Trophoblast cell (in vitro differentiated cells and primary cell): ENCODE measurements at regions not wholly inside any gene's neighbourhood (a gene's known extent, or its start where the extent isn't known, plus 50 kb on each side); places are given as distances from the start of the nearest gene placed in this dataset.
A peak's percentile ranks its signal among the peaks of the same experiment; 100 is the strongest.

Source experiments
- DNase-seq, 2 donors: peaks; one replicate each; pipeline ENCODE4 v3.0.0-alpha.2; 2016
- H2AFZ ChIP-seq: 2 replicates; pipeline ENCODE4 v1.6.1; 2013; ENCODE audit warnings: low read length, moderate library complexity, mild to moderate bottlenecking; ENCODE audit not compliant: insufficient read depth, poor library complexity
- H2AK5ac ChIP-seq: 2 replicates; pipeline ENCODE4 v1.6.1; 2013; ENCODE audit warnings: mild to moderate bottlenecking, low read length
- H2BK120ac ChIP-seq: 2 replicates; pipeline ENCODE4 v1.6.1; 2013; ENCODE audit warnings: low read length, mild to moderate bottlenecking, moderate library complexity; ENCODE audit not compliant: insufficient read depth, poor library complexity
- H2BK12ac ChIP-seq: 2 replicates; pipeline ENCODE4 v1.6.1; 2013; ENCODE audit warnings: mild to moderate bottlenecking, low read length, moderate library complexity
- H2BK5ac ChIP-seq: 2 replicates; pipeline ENCODE4 v1.6.1; 2013; ENCODE audit warnings: low read length, low read depth, moderate library complexity, mild to moderate bottlenecking; ENCODE audit not compliant: poor library complexity
- H3K14ac ChIP-seq: 2 replicates; pipeline ENCODE4 v1.6.1; 2013; ENCODE audit warnings: mild to moderate bottlenecking, low read length
- H3K18ac ChIP-seq: 2 replicates; pipeline ENCODE4 v1.6.1; 2013; ENCODE audit warnings: mild to moderate bottlenecking, low read length
- H3K23ac ChIP-seq: 2 replicates; pipeline ENCODE4 v1.6.1; 2013; ENCODE audit warnings: low read length
- H3K27ac ChIP-seq: 2 replicates; pipeline ENCODE4 v1.5.1; 2013; ENCODE audit warnings: low read depth, mild to moderate bottlenecking, inconsistent platforms, low read length, moderate library complexity
- H3K27me3 ChIP-seq: 2 replicates; pipeline ENCODE4 v1.6.1; 2013; ENCODE audit warnings: inconsistent platforms, mild to moderate bottlenecking, low read length, moderate library complexity; ENCODE audit not compliant: insufficient read depth
- H3K36me3 ChIP-seq, 2 experiments: 1 replicate in 1 of 2; 2 replicates in 1 of 2; pipeline ENCODE4 v1.6.1; 2013; ENCODE audit warnings: low read length in 2 of 2, mild to moderate bottlenecking in 2 of 2, moderate library complexity in 1 of 2; ENCODE audit not compliant: insufficient read depth in 2 of 2, control insufficient read depth in 1 of 2
- H3K4ac ChIP-seq: 2 replicates; pipeline ENCODE4 v1.6.1; 2013; ENCODE audit warnings: low read depth, mild to moderate bottlenecking, low read length, moderate library complexity
- H3K4me1 ChIP-seq, 2 experiments: 1 replicate in 1 of 2; 2 replicates in 1 of 2; pipeline ENCODE4 v1.6.1; 2013; ENCODE audit warnings: low read length in 2 of 2, mild to moderate bottlenecking in 2 of 2, moderate library complexity in 1 of 2; ENCODE audit not compliant: insufficient read depth in 2 of 2, control insufficient read depth in 1 of 2
- H3K4me2 ChIP-seq: 2 replicates; pipeline ENCODE4 v1.6.1; 2013; ENCODE audit warnings: inconsistent platforms, mild to moderate bottlenecking, low read length, moderate library complexity
- H3K4me3 ChIP-seq: 2 replicates; pipeline ENCODE4 v1.5.1; 2013; ENCODE audit warnings: mild to moderate bottlenecking, low read depth, low read length, inconsistent platforms
- H3K79me1 ChIP-seq: one replicate; pipeline ENCODE4 v1.6.1; 2013; ENCODE audit warnings: low read length
- H3K79me2 ChIP-seq: 2 replicates; pipeline ENCODE4 v1.6.1; 2013; ENCODE audit warnings: low read length, mild to moderate bottlenecking; ENCODE audit not compliant: control insufficient read depth, insufficient read depth, poor library complexity
- H3K9ac ChIP-seq: 2 replicates; pipeline ENCODE4 v1.6.1; 2013; ENCODE audit warnings: mild to moderate bottlenecking, low read length
- H3K9me3 ChIP-seq: 2 replicates; pipeline ENCODE4 v1.6.1; 2013; ENCODE audit warnings: low read depth, mild to moderate bottlenecking, control low read depth, inconsistent platforms, low read length; ENCODE audit not compliant: insufficient read depth
- H4K12ac ChIP-seq: 2 replicates; pipeline ENCODE4 v1.6.1; 2013; ENCODE audit warnings: low read depth, mild to moderate bottlenecking, low read length, moderate library complexity
- H4K8ac ChIP-seq: 2 replicates; pipeline ENCODE4 v1.6.1; 2013; ENCODE audit warnings: low read depth, mild to moderate bottlenecking, low read length, moderate library complexity
- H4K91ac ChIP-seq: one replicate; pipeline ENCODE4 v1.6.1; 2013; ENCODE audit warnings: low read depth, mild to moderate bottlenecking, low read length, moderate library complexity
- WGBS: extraction: QIAGEN DNeasy Blood & Tissue Kit; methylation state at CpG from one replicate; pipeline ENCODE4 v1.1.7; 2013; ENCODE audit warnings: missing lambda C conversion rate; ENCODE audit not compliant: insufficient read length, insufficient coverage; ENCODE audit errors: extremely low coverage; 5-methylcytosine and 5-hydroxymethylcytosine counted together

GRCh38 chr5:124114911-124115310 lies 602.9 kb downstream of the CSNK1G3 start:
- H3K23ac ChIP-seq, result no peak overlapping the region
- DNase-seq, result no peak
- H4K91ac ChIP-seq, result no peak overlapping the region
- no peak overlapping the region for H3K4ac ChIP-seq
- no peak overlapping the region for H3K18ac ChIP-seq
- H3K9ac ChIP-seq, result no peak overlapping the region
- H4K12ac ChIP-seq, result no peak overlapping the region
- H2AK5ac ChIP-seq, result no peak overlapping the region
- H2BK5ac ChIP-seq, result no peak overlapping the region
- H3K9me3 ChIP-seq, result no peaks in the 10 kb centered on the region
- no peak overlapping the region for H3K4me3 ChIP-seq
- H3K27me3 ChIP-seq, result no peaks in the 10 kb centered on the region
- H4K8ac ChIP-seq, result no peak overlapping the region
- no peak overlapping the region for H3K4me2 ChIP-seq
- H3K27ac ChIP-seq, result no peak overlapping the region
- H3K36me3 ChIP-seq, result no peaks in the 10 kb centered on the region
- no peak overlapping the region for H3K14ac ChIP-seq
- H2BK120ac ChIP-seq, result no peak overlapping the region
- H3K4me1 ChIP-seq, result no peaks in the 10 kb centered on the region
- H2BK12ac ChIP-seq, result no peak overlapping the region
- no peaks in the 10 kb centered on the region for H3K79me1 ChIP-seq
- no peaks in the 10 kb centered on the region for H3K79me2 ChIP-seq
- H2AFZ ChIP-seq, result no peak overlapping the region

- no peak overlapping the region for H2BK120ac ChIP-seq
- H3K36me3 ChIP-seq, result no peaks in the 10 kb centered on the region
- H3K14ac ChIP-seq, result no peak overlapping the region
- H2BK12ac ChIP-seq, result no peak overlapping the region
- H2BK5ac ChIP-seq, result no peak overlapping the region
- H3K4ac ChIP-seq, result no peak overlapping the region
- WGBS, result no CpG with 5 or more reads among the region's 2 CpGs
- no peak overlapping the region for H3K23ac ChIP-seq
- H4K91ac ChIP-seq, result no peak overlapping the region
- no peak overlapping the region for H2AFZ ChIP-seq
- no peak overlapping the region for H4K12ac ChIP-seq
- H4K8ac ChIP-seq, result no peak overlapping the region
- no peak overlapping the region for H3K9ac ChIP-seq
- no peak overlapping the region for H3K27ac ChIP-seq
- no peaks in the 10 kb centered on the region for H3K27me3 ChIP-seq
- H3K4me2 ChIP-seq, result no peak overlapping the region
- no peak overlapping the region for H3K4me3 ChIP-seq
- H3K4me1 ChIP-seq, result no peaks in the 10 kb centered on the region
- no peak overlapping the region for H3K18ac ChIP-seq
- no peaks in the 10 kb centered on the region for H3K9me3 ChIP-seq
- H3K79me1 ChIP-seq, result no peaks in the 10 kb centered on the region
- no peak overlapping the region for H2AK5ac ChIP-seq
- H3K79me2 ChIP-seq, result no peaks in the 10 kb centered on the region
- peak; percentile 77 to 79 for DNase-seq
These were observed 599.9 kb downstream of the CSNK1G3 start for GRCh38 chr5:124111886-124112285.

GRCh38 chr5:124110942-124111341 lies 599.0 kb downstream of the CSNK1G3 start:
- no peak overlapping the region for H3K27ac ChIP-seq
- H4K12ac ChIP-seq, result no peak overlapping the region
- no peak overlapping the region for H3K4me3 ChIP-seq
- H2AK5ac ChIP-seq, result no peak overlapping the region
- H2BK5ac ChIP-seq, result no peak overlapping the region
- no peak overlapping the region for H2AFZ ChIP-seq
- no CpG with 5 or more reads among the region's 1 CpG for WGBS
- no peak overlapping the region for H4K91ac ChIP-seq
- H3K14ac ChIP-seq, result no peak overlapping the region
- H3K27me3 ChIP-seq, result no peaks in the 10 kb centered on the region
- no peaks in the 10 kb centered on the region for H3K36me3 ChIP-seq
- no peak overlapping the region for H2BK120ac ChIP-seq
- no peak overlapping the region for H3K23ac ChIP-seq
- DNase-seq, result no peak
- no peaks in the 10 kb centered on the region for H3K79me1 ChIP-seq
- no peak overlapping the region for H3K4ac ChIP-seq
- no peak overlapping the region for H3K4me2 ChIP-seq
- no peak overlapping the region for H2BK12ac ChIP-seq
- H4K8ac ChIP-seq, result no peak overlapping the region
- H3K18ac ChIP-seq, result no peak overlapping the region
- H3K4me1 ChIP-seq, result no peaks in the 10 kb centered on the region
- H3K9ac ChIP-seq, result no peak overlapping the region
- no peaks in the 10 kb centered on the region for H3K9me3 ChIP-seq
- no peaks in the 10 kb centered on the region for H3K79me2 ChIP-seq

GRCh38 chr5:124105326-124105725 lies 593.3 kb downstream of the CSNK1G3 start:
- Histone ChIP-seq H4K8ac (no peak overlapping the region), H3K4ac (no peak overlapping the region), H2BK5ac (no peak overlapping the region), H3K23ac (no peak overlapping the region), H3K18ac (no peak overlapping the region), H2BK12ac (no peak overlapping the region), H4K12ac (no peak overlapping the region), H3K27me3 (no peaks in the 10 kb centered on the region), H3K79me1 (no peaks in the 10 kb centered on the region), H2AFZ (no peak overlapping the region), H4K91ac (no peak overlapping the region), H3K9me3 (no peaks in the 10 kb centered on the region), H3K27ac (no peak overlapping the region), H2AK5ac (no peak overlapping the region), H3K4me2 (no peak overlapping the region), H3K14ac (no peak overlapping the region), H3K79me2 (no peaks in the 10 kb centered on the region), H3K36me3 (no peaks in the 10 kb centered on the region), H3K9ac (no peak overlapping the region), H3K4me1 (no peaks in the 10 kb centered on the region), H2BK120ac (no peak overlapping the region), H3K4me3 (no peak overlapping the region)
- DNase-seq, result no peak
- WGBS, result no CpG with 5 or more reads among the region's 2 CpGs
